VCaP (cell line): ENCODE measurements at regions not wholly inside any gene's neighbourhood (a gene's known extent, or its start where the extent isn't known, plus 50 kb on each side); places are given as distances from the start of the nearest gene placed in this dataset.

ENCODE experiments used
- H3K27ac ChIP-seq: fragments of 450-650 bp; 2 replicates; pipeline ENCODE4 v1.5.1; 2017
- CTCF ChIP-seq: fragments of 450-650 bp; conservative IDR thresholded peaks from 2 replicates; pipeline ENCODE4 v1.5.1; 2017; ENCODE audit warnings: mild to moderate bottlenecking, moderate library complexity

GRCh38 chr16:55249361-55249760 is 74.6 kb upstream of the IRX6 start:
- peak overlapping the region; percentile 30; the same call in 1 of the 2 replicates for H3K27ac ChIP-seq
- TF ChIP-seq CTCF: no peak

- H3K27ac ChIP-seq: no peak overlapping the region
- TF ChIP-seq CTCF: no peak
These were observed 74.1 kb upstream of the IRX6 start for GRCh38 chr16:55249936-55250335.

- TF ChIP-seq CTCF: no peak
- H3K27ac ChIP-seq: no peak overlapping the region
These were observed 73.3 kb upstream of the IRX6 start for GRCh38 chr16:55250701-55251100.

- no peak for TF ChIP-seq CTCF
- no peak overlapping the region for H3K27ac ChIP-seq
These were observed 72.9 kb upstream of the IRX6 start for GRCh38 chr16:55251151-55251550.

GRCh38 chr16:55252577-55252976 is 71.4 kb upstream of the IRX6 start:
- TF ChIP-seq CTCF: no peak
- H3K27ac ChIP-seq: no peak overlapping the region

- no peak for TF ChIP-seq CTCF
- H3K27ac ChIP-seq: no peak overlapping the region
These were observed 70.0 kb upstream of the IRX6 start for GRCh38 chr16:55253987-55254386.

- TF ChIP-seq CTCF: no peak
These were observed 68.2 kb upstream of the IRX6 start for GRCh38 chr16:55255733-55256282.

More at GRCh38 chr16:55255733-55256282, 68.2 kb upstream of the IRX6 start:
- H3K27ac ChIP-seq: no peak overlapping the region
